ENCODE measurements at regions not wholly inside any gene's neighbourhood (a gene's known extent, or its start where the extent isn't known, plus 50 kb on each side); places are given as distances from the start of the nearest gene placed in this dataset.

DNA sequence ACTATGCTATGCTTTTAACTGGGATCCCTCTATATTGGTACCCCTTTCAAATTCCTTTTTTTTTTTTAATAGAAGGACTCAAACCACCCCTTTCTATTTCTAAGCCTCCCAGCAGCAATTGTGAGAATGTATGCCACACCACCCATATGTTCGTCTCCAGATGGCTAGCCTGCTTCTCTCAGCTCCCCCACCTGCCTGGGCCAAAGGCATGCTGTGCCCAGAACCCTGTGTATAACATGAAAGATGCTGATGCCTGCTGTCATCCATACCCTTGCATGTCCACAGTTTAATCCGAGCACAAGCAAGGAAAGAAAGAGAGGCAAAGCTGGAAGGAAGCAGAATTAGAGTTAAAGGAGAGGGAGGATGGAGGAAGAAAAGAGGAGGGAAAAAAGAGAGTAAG lies 159.5 kb upstream of the CNTN6 start:
- no peak for DNase-seq (ENCODE audit: low spot score)

GRCh38 chr3:944786-945185 lies 148.0 kb upstream of the CNTN6 start:
- DNase-seq (ENCODE audit: low spot score) = no peak

GRCh38 chr3:945738-946137 lies 147.1 kb upstream of the CNTN6 start:
- DNase-seq (ENCODE audit: low spot score) = no peak

DNA sequence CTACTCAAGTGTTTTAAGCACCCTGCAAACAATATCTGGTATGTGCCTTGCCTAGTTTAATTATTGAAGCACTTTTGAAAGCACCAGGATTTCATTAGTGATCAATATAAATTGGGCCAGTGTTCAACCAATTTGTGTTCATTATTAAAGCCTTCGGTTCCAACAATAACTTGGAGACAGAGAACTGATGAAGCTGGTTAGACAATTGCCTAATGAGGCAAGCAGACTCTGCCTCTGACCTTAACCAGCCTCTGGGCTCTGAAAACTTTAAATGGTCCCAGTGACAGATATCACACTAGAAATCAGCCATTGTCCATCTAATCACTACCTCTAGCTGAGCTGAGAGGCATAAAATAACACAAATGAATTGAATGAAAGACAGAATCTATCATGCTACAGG lies 139.9 kb upstream of the CNTN6 start:
- DNase-seq (ENCODE audit: low spot score) = no peak

DNA sequence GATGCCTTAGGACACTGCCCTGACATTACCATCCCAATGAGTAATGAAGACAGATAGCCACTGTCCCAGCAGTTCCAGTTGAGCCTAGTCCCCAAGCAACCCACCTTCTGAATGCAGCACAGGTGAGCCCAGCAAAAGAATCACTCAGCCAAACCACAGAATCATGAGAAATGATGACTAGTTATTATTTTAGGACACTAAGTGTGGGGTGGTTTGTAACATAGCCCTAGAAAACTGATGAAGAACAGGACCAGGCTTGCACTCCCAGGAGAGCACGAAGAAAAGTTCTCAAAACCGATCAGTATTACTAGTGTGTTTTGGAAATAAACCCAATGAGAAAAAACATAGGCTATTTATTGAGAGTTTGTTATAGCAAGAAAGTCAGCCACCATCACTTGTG lies 129.6 kb upstream of the CNTN6 start:
- no peak for DNase-seq (ENCODE audit: low spot score)

- DNase-seq (ENCODE audit: low spot score) = no peak
Measured at GRCh38 chr3:963755-964154, 129.1 kb upstream of the CNTN6 start.

GRCh38 chr3:965826-966225 lies 127.0 kb upstream of the CNTN6 start:
- no peak for DNase-seq (ENCODE audit: low spot score)

DNA sequence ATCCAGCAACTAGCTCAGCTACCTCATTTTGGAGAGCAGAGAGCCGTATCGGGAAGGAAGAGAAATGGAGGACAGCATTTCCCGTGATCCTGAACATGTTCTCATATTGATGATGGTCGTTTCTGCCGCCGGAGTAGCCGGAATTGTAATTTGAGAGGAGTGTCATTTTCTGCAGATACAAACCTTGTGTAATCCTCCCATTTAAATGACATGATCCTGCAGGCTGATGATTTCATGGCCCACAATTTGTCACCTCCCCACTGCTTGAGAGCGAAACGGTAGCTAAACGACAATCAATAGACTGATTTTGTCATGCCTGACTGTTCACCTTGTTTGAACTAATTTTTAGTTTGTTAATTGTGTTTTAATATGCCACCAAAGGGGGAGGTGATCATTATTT lies 126.5 kb upstream of the CNTN6 start:
- DNase-seq (ENCODE audit: low spot score) = no peak

DNA sequence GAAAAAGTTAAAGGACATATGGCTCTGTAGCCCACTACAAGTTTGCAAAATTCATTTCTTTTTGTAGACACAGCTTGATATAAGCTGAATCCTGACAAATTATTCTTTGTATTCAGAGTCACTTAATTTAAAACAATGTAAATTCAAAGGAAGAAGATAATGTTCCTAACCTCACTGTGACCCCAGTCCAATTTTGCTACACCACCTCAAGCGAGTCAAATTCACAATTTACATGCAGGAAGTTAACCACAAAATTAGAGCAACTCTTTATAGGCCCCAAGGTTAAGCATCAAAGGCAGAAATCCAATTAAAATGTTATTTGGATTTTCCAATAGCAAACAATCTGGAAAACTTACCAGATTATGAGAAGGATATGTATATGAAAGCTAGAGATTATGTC lies 119.5 kb upstream of the CNTN6 start:
- no peak for DNase-seq (ENCODE audit: low spot score)

DNA sequence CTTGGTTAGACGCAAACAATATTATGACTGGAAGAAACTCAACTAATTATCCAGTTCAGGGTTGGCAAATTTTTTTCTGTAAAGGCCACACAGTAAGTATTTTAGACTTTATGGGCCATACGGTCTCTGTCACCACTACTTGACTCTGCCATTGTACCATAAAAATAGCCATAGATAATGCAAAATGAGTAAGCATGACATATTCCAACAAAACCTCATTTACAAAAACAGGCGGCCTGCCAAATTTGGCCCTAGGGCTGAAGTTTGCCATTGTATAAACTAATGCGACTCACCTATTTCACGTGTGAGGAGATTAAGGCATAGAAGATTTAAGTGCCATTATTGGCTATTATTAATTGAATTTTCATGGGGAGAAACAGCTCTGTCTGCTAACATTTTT lies 116.8 kb upstream of the CNTN6 start:
- no peak for DNase-seq (ENCODE audit: low spot score)

DNA sequence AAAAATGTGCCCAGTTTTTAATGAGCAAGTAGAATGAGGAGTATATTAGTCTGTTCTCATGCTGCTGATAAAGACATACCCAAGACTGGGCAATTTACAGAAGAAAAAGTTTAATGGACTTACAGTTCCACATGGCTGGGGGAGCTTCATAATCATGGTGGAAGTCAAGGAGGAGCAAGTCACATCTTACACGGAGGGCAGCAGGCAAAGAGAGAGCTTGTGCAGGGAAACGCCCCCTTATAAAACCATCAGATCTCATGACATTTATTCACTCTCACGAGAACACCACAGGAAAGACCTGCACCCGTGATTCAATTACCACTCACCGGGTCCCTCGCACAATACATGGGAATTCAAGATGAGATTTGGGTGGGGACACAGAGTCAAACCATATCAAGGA lies 111.7 kb upstream of the CNTN6 start:
- no peak for DNase-seq (ENCODE audit: low spot score)

DNA sequence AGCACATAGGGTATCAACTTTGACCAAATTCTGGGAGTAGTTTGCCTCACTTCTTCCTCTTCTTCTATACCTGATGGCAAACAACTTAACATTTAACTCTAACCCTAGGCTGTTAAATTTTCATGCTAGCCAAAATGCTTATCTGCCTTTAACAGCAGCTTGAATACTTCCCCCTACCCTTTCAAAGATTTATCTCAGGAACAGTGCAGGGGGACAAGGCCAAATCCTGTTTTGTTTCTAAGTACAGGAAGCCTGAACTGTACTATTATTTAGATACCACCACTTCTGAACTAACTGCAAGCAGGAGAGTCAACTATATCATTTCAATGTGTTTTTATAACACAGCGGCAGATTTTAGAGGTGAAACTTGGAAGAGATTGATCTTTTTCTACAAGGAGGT lies 104.0 kb upstream of the CNTN6 start:
- DNase-seq (ENCODE audit: low spot score) = no peak

- no peak for DNase-seq (ENCODE audit: low spot score)
Measured at GRCh38 chr3:992871-993270, 100.0 kb upstream of the CNTN6 start.

- DNase-seq (ENCODE audit: low spot score) = no peak
Measured at GRCh38 chr3:1002010-1002409, 90.8 kb upstream of the CNTN6 start.

DNA sequence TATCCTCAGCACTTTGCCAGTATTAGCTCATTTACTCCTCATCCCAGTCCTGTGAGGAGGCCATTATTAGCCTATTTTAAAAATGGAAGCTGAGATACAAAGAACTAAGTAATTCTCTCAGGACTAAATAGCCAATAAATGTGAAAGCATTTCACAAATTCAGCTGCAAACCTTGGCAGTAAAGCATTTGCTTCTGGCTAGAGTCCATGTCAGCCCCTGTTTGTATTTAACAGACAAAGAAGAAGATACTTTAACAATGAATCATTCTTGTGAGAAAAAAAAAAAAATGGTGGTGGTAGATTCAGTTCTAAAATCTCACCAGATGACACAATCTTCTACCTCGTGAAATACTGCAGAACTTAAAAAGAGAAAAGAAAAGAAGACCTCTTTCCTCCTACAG lies 85.0 kb upstream of the CNTN6 start:
- no peak for DNase-seq (ENCODE audit: low spot score)

GRCh38 chr3:1010228-1010627 lies 82.6 kb upstream of the CNTN6 start:
- DNase-seq (ENCODE audit: low spot score) = no peak

DNA sequence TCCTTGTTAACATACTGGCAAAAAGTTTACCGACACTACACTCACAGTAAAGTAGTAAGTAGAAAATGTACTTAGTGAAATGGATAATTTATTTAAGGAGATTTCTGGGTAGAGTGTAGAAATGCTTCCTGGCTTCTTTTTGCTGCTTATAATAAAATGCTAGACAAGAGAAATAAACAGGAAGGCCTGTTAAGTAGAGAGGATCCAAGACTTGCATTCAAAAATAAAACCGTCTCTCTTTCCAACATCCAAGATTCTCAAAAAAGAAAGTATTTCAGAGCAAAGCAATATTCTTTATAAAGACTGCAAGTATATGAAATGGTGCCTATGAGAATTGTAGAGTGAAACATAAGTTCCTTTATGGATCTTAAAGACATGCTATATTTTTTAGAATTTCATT lies 77.0 kb upstream of the CNTN6 start:
- no peak for DNase-seq (ENCODE audit: low spot score)

DNA sequence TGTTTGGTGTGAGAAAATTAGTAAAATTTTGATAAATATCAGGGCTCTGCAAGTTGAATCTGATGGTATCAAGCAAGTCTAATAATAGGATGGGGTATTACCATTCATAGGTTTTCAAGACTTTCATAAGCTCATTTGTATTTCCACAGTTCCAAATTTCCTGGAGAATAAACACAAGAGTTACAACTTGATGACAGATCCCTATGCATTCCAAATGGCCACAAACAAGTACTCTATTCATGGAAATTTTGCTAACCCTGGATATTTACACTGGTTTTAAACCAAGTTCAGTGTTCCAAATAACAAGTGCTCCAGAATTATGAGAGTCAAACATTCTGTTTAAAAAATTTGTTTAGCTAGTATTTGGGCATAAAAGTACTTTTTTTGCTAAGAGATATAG lies 75.0 kb upstream of the CNTN6 start:
- no peak for DNase-seq (ENCODE audit: low spot score)

DNA sequence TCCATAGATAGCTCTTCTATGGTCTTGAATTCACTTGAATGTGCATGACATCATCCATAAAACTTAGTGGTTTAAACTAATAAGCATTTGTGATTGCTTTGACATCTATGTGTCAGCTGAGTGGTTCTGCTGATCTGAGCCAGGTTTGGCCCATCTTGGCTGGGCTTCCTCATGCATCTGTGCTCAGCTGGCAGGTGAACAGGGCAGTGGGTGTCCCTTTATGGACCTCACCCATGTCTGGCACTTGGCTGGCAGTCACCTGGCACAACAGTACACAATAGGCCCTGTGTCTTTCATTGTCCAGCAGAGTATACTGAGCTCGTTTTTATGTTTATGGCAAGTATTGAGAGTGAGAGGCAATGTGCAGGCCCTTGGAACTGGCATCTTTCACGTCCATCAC lies 73.7 kb upstream of the CNTN6 start:
- DNase-seq (ENCODE audit: low spot score) = no peak

GRCh38 chr3:1026395-1026794 lies 66.4 kb upstream of the CNTN6 start:
- no peak for DNase-seq (ENCODE audit: low spot score)

DNA sequence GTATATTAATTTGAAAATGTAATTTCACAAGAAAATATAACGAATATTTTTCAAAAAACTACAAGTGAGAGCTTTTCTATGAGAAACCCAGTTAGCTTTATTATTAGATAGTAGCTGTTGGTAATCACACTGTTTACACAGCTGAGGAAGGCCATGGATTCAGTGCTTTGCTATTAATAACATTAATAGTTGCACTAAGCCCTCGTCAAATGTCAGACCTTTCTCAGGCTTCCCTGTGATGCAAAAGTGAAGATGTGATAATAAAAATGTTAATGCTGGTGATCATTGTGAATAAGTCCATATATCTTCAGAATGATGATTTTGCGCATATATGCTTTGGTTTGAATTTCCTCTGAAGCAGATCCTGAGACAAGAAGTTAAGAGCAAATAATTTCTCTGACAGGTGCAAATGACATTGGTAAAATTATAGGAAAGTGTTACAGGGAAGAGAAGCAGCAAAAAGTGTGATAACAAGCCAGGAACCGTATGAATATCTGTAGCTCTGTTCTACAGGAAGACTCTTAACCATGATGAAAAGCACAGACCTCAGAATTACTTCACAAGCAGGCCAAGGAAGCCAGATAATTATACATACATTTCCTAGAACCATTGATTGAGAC lies 56.5 kb upstream of the CNTN6 start:
- DNase-seq (ENCODE audit: low spot score) = no peak

DNA sequence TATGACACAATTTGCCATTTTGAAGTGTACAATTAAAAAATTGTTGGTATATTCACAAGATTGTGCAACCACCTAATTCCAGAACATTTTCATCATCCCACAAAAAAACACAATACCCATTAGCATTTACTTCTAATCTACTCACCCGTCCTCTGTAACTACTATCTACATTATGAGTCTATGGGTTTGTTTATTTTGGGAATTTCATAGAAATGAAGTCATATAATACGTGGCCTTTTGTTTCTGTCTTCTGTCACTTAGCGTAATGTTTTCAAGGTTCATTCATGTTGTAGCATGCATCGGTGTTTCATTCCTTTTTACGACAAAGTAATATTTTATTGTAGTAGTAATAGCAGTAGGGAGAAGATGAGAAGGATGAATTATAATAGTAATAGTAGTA lies 55.2 kb upstream of the CNTN6 start:
- DNase-seq (ENCODE audit: low spot score) = no peak
